Effector memory CD8-positive, alpha-beta T cell (primary cell): ENCODE measurements at regions not wholly inside any gene's neighbourhood (a gene's known extent, or its start where the extent isn't known, plus 50 kb on each side); places are given as distances from the start of the nearest gene placed in this dataset.
"Not testable (repeated sequence)": the region's sequence is repeated elsewhere in the genome, so short reads cannot be mapped to it uniquely, and the experiment has no call there.

Source experiments
- ATAC-seq: fragments of 150-1000 bp; cut with Tn5 transposase; replicated peaks from 2 replicates; pipeline ENCODE4 v1.10.0; 2021; ENCODE audit warnings: mild to moderate bottlenecking, moderate library complexity
- DNase-seq, 3 experiments: peaks; one replicate each; pipeline ENCODE4 v3.0.0; 2021
- H3K27ac Mint-ChIP-seq, 2 donors: one replicate each; pipeline ENCODE4 v1.8.0; 2022; ENCODE audit warnings: mild to moderate bottlenecking in 2 of 2, mixed read lengths in 2 of 2, moderate library complexity in 2 of 2
- H3K27me3 Mint-ChIP-seq, 2 donors: one replicate each; pipeline ENCODE4 v1.8.0; 2022; ENCODE audit warnings: mixed read lengths in 2 of 2
- H3K36me3 Mint-ChIP-seq: one replicate; pipeline ENCODE4 v1.8.0; 2022; ENCODE audit warnings: mild to moderate bottlenecking, moderate library complexity, mixed read lengths; ENCODE audit not compliant: insufficient read depth
- H3K4me1 Mint-ChIP-seq, 2 donors: one replicate each; pipeline ENCODE4 v1.8.0; 2022; ENCODE audit warnings: low read depth in 2 of 2, mixed read lengths in 2 of 2
- H3K4me3 Mint-ChIP-seq, 2 donors: one replicate each; pipeline ENCODE4 v1.8.0; 2022; ENCODE audit warnings: mild to moderate bottlenecking in 2 of 2, mixed read lengths in 2 of 2, moderate library complexity in 2 of 2
- H3K9me3 Mint-ChIP-seq, 2 donors: one replicate each; pipeline ENCODE4 v1.8.0; 2022; ENCODE audit warnings: mixed read lengths in 2 of 2

- Mint-ChIP-seq H3K27ac (no peak overlapping the region), H3K4me1 (no peaks in the 10 kb centered on the region), H3K4me3 (no peak overlapping the region), H3K9me3 (peaks cover 4 to 11% of the 10 kb centered on the region in 2 donors), H3K36me3 (no peaks in the 10 kb centered on the region), H3K27me3 (no peaks in the 10 kb centered on the region)
- ATAC-seq (no peak), DNase-seq (no peak)
Measured at GRCh38 chr1:95852483-95853070, 618.6 kb downstream of the RWDD3 start.

DNA sequence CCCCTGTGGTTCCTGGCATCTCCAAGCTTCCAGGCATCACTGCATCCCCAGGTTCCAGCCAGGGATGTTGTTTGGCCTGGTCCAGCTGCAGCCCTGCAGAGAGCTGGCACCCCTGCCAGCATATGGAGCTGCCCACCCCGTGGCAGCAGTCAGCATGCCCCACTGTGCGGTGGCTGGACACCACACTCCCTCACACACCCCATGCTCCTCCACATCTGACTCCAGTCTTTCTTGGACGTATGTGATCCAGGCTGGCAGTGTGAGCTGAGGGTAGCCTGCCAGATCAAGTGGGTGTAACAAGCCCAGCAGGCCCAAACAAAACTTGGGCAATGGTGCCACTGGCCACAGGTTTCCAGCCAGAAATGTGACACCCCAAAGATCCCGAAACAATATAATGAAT is 620.4 kb downstream of the RWDD3 start:
- Mint-ChIP-seq H3K4me3 (no peak overlapping the region), H3K36me3 (no peaks in the 10 kb centered on the region), H3K9me3 (no peaks in the 10 kb centered on the region), H3K27me3 (no peaks in the 10 kb centered on the region), H3K27ac (no peak overlapping the region), H3K4me1 (no peaks in the 10 kb centered on the region)
- DNase-seq (no peak), ATAC-seq (no peak)

- Mint-ChIP-seq H3K4me1 (no peaks in the 10 kb centered on the region), H3K27me3 (no peaks in the 10 kb centered on the region), H3K4me3 (no peak overlapping the region), H3K36me3 (no peaks in the 10 kb centered on the region), H3K27ac (no peak overlapping the region), H3K9me3 (peaks cover 5 to 7% of the 10 kb centered on the region in 2 donors)
- no peak for DNase-seq
- ATAC-seq, result no peak
Measured at GRCh38 chr1:95863086-95863485, 629.1 kb downstream of the RWDD3 start.

DNA sequence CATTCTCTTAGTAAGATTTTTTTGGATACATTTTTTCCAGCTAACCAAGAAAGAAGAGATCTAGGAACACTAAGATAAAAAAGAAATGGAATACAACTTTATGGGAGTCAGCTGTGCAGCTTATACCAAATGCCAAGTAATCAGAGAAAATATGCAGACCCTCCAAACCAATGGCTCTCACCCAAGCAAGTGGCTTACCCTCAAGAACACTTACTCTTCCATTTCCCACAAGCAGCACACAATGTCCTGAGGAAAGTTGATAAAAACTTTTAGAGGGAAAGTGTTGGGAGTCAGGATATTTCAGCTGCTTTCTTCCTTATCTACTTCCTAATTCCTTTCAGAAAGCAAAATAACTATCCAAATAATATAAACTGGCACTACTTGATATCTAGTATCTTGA is 631.8 kb downstream of the RWDD3 start:
- ATAC-seq (no peak), DNase-seq (no peak)
- peaks cover 3% of the 10 kb centered on the region for H3K36me3 Mint-ChIP-seq
- H3K9me3 Mint-ChIP-seq, result peaks cover 3 to 8% of the 10 kb centered on the region in 2 donors
- no peaks in the 10 kb centered on the region for H3K4me1 Mint-ChIP-seq
- no peak overlapping the region for H3K4me3 Mint-ChIP-seq
- no peak overlapping the region for H3K27ac Mint-ChIP-seq
- no peaks in the 10 kb centered on the region for H3K27me3 Mint-ChIP-seq

GRCh38 chr1:95876276-95876675 is 642.3 kb downstream of the RWDD3 start:
- ATAC-seq, result no peak
- no peak overlapping the region for H3K27ac Mint-ChIP-seq
- H3K36me3 Mint-ChIP-seq, result no peaks in the 10 kb centered on the region
- no peak overlapping the region for H3K4me3 Mint-ChIP-seq
- peaks cover 11 to 14% of the 10 kb centered on the region in 2 donors for H3K9me3 Mint-ChIP-seq
- H3K27me3 Mint-ChIP-seq, result no peaks in the 10 kb centered on the region
- H3K4me1 Mint-ChIP-seq, result no peaks in the 10 kb centered on the region
- no peak for DNase-seq

DNA sequence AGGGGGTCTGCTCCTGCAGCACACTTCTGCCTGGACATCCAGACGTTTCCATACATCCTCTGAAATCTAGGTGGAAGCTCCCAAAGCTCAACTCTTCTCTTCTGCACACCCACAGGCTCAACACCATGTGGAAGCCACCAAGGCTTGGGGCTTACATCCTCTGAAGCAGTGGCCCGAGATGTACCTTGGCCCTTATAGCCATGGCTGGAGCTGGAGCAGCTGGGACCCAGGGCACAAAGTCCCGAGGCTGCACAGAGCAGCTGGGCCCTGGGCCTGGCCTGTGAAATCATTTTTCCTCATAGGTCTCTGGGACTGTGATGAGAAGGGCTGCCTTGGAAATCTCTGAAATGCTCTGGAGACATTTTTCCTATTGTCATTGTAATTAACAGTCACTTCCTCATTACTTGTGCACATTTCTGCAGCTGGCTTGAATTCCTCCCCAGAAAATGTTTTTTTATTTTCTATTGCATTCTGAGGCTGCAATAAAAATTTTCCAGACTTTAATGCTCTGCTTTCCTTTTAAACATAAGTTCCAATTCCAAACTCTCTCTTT is 645.6 kb downstream of the RWDD3 start:
- no peaks in the 10 kb centered on the region for H3K27me3 Mint-ChIP-seq
- H3K9me3 Mint-ChIP-seq, result peaks cover 11 to 15% of the 10 kb centered on the region in 2 donors
- H3K4me3 Mint-ChIP-seq, result no peak overlapping the region
- no peak overlapping the region for H3K27ac Mint-ChIP-seq
- no peak for DNase-seq
- H3K36me3 Mint-ChIP-seq, result no peaks in the 10 kb centered on the region
- no peaks in the 10 kb centered on the region for H3K4me1 Mint-ChIP-seq
- no peak for ATAC-seq

- H3K4me1 Mint-ChIP-seq, result no peaks in the 10 kb centered on the region
- ATAC-seq, result no peak
- DNase-seq, result no peak
- H3K27me3 Mint-ChIP-seq, result no peaks in the 10 kb centered on the region
- H3K4me3 Mint-ChIP-seq, result no peak overlapping the region
- no peaks in the 10 kb centered on the region for H3K36me3 Mint-ChIP-seq
- no peak overlapping the region for H3K27ac Mint-ChIP-seq
- peaks cover 6 to 7% of the 10 kb centered on the region in 2 donors for H3K9me3 Mint-ChIP-seq
Measured at GRCh38 chr1:95888941-95889390, 655.0 kb downstream of the RWDD3 start.

GRCh38 chr1:95889400-95889799 is 655.4 kb downstream of the RWDD3 start:
- DNase-seq (no peak), ATAC-seq (no peak)
- no peaks in the 10 kb centered on the region for H3K27me3 Mint-ChIP-seq
- H3K9me3 Mint-ChIP-seq, result peaks cover 6 to 7% of the 10 kb centered on the region in 2 donors
- no peak overlapping the region for H3K4me3 Mint-ChIP-seq
- no peaks in the 10 kb centered on the region for H3K4me1 Mint-ChIP-seq
- H3K36me3 Mint-ChIP-seq, result no peaks in the 10 kb centered on the region
- H3K27ac Mint-ChIP-seq, result no peak overlapping the region

GRCh38 chr1:95893921-95894320 is 659.9 kb downstream of the RWDD3 start:
- Mint-ChIP-seq H3K4me1 (no peaks in the 10 kb centered on the region), H3K27me3 (no peaks in the 10 kb centered on the region), H3K4me3 (no peak overlapping the region), H3K9me3 (peaks cover 3 to 15% of the 10 kb centered on the region in 2 donors), H3K36me3 (no peaks in the 10 kb centered on the region), H3K27ac (no peak overlapping the region)
- ATAC-seq, result no peak
- DNase-seq, result no peak

- no peaks in the 10 kb centered on the region for H3K27me3 Mint-ChIP-seq
- ATAC-seq (no peak), DNase-seq (no peak)
- H3K27ac Mint-ChIP-seq, result no peak overlapping the region
- no peak overlapping the region for H3K4me3 Mint-ChIP-seq
- no peaks in the 10 kb centered on the region for H3K36me3 Mint-ChIP-seq
- H3K4me1 Mint-ChIP-seq, result no peaks in the 10 kb centered on the region
- peaks cover 7 to 8% of the 10 kb centered on the region in 2 donors for H3K9me3 Mint-ChIP-seq
Measured at GRCh38 chr1:95903060-95903459, 669.0 kb downstream of the RWDD3 start.

DNA sequence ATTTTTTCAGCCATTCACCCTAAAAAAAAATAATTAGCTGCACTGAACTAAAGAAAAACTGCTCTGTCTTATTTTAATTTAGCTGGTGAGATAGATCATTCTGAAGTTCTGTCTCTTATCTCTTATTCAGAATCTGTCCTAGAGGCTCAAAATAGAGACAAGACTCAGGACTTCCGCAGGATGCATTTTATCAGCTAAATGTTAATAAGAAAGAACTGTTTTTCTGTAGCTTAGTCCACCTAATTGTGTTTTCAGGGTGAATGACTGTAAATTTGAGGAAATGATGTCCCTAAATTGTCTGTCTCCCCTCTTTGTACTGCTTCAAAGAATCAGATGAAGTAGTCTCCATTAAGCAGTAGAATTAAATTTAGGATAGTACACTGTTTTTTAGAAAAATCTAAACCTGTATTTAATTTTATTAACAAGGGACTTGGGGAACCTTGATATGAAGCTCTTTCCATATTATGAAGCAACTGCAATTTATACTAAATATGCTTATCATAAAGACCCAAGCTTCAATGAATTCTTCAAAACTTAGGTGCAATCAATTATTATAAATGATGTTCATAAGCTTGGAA is 671.9 kb downstream of the RWDD3 start:
- Mint-ChIP-seq H3K4me1 (no peaks in the 10 kb centered on the region), H3K4me3 (no peak overlapping the region), H3K9me3 (peaks cover 7 to 10% of the 10 kb centered on the region in 2 donors), H3K27me3 (no peaks in the 10 kb centered on the region), H3K36me3 (no peaks in the 10 kb centered on the region), H3K27ac (no peak overlapping the region)
- DNase-seq, result no peak
- no peak for ATAC-seq

DNA sequence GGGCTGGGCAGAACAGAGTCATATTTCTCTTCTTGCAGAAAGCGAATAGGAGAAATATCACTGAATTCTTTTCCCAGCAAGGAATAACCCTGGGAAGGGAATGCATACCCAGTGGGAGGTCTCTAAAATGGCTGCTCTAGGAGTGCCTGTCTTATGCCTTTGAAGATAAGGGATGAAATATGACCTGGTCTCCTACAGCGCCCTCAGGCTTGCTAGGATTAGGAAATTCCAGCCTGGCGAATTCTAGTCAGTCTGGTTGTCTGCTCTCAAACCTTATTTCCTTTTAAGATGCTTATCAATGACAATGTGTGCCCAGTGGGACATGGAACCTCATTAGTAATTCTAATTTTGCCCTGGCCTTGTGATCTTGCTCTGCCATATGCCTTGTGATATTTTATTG is 677.7 kb downstream of the RWDD3 start:
- not testable (repeated sequence) for H3K36me3 Mint-ChIP-seq, ATAC-seq, H3K27me3 Mint-ChIP-seq, H3K4me1 Mint-ChIP-seq, H3K4me3 Mint-ChIP-seq, DNase-seq, H3K27ac Mint-ChIP-seq
- peaks cover 7 to 21% of the 10 kb centered on the region in 2 donors for H3K9me3 Mint-ChIP-seq

- DNase-seq, result no peak
- no peak overlapping the region for H3K4me3 Mint-ChIP-seq
- peaks cover 2 to 21% of the 10 kb centered on the region in 2 donors for H3K9me3 Mint-ChIP-seq
- H3K27ac Mint-ChIP-seq, result no peak overlapping the region
- H3K36me3 Mint-ChIP-seq, result no peaks in the 10 kb centered on the region
- no peaks in the 10 kb centered on the region for H3K27me3 Mint-ChIP-seq
- ATAC-seq, result no peak
- H3K4me1 Mint-ChIP-seq, result no peaks in the 10 kb centered on the region
Measured at GRCh38 chr1:95916616-95917015, 682.6 kb downstream of the RWDD3 start.

DNA sequence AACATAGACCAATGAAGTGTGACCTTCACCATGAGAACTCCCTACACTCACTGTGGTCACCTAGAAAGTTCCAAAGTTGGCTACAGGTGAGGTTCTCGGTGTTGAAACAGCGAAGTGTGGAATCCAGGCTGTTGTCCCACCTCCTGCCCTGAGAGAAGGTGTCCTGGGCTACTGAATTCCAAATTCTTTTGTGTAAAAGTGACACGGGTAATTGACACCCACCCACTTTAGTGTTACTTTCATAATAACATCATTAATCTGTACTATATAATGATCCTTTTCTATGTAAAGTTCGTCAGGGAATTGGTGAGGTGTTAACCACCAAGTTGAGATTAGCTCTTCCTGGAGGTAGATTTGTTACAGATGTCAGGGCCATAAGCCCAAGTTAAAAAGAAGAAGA is 690.7 kb downstream of the RWDD3 start:
- ATAC-seq (no peak), DNase-seq (no peak)
- no peaks in the 10 kb centered on the region for H3K4me1 Mint-ChIP-seq
- no peaks in the 10 kb centered on the region for H3K36me3 Mint-ChIP-seq
- no peak overlapping the region for H3K4me3 Mint-ChIP-seq
- no peaks in the 10 kb centered on the region for H3K27me3 Mint-ChIP-seq
- H3K9me3 Mint-ChIP-seq, result peaks cover 1 to 6% of the 10 kb centered on the region in 2 donors
- H3K27ac Mint-ChIP-seq, result no peak overlapping the region
